ENCODE measurements at regions not wholly inside any gene's neighbourhood (a gene's known extent, or its start where the extent isn't known, plus 50 kb on each side); places are given as distances from the start of the nearest gene placed in this dataset.

- intact Hi-C loops (cut with DNase I; ENCODE audit: low total_unique reads) = no loop called here
- TF ChIP-seq POLR2A (IDR thresholded peaks at IDR 0.05) = no peak
- TF ChIP-seq CTCF (IDR thresholded peaks at IDR 0.05 in 8 of 11, conservative IDR thresholded peaks at IDR 0.05 in 3 of 11) = no peak
- no peak for TF ChIP-seq POLR2AphosphoS5 (IDR thresholded peaks at IDR 0.05)
- Histone ChIP-seq H3K9me3 (peaks cover 0 to 10% (median 4%) of the 10 kb centered on the region in 8 donors), H3K36me3 (no peaks in the 10 kb centered on the region), H3K27me3 (replicated peaks in 1 of 7) (no peaks in the 10 kb centered on the region), H3K27ac (no peak overlapping the region), H3K4me3 (no peak overlapping the region), H3K4me1 (no peaks in the 10 kb centered on the region)
- 69 to 89% (median 86%) methylated on average over 3 of the region's 3 CpGs for WGBS, 5 donors
- no peak for DNase-seq
Observed at GRCh38 chr9:119844431-119844830, 475.2 kb upstream of the BRINP1 start.

- H3K9me3 ChIP-seq = no peaks in the 10 kb centered on the region
Observed at GRCh38 chr9:119841016-119841415, 471.8 kb upstream of the BRINP1 start.

GRCh38 chr9:119839888-119840287 is 470.7 kb upstream of the BRINP1 start:
- H3K9me3 ChIP-seq = peaks cover 0 to 4% (median 0%) of the 10 kb centered on the region in 8 donors
- intact Hi-C loops (cut with DNase I; ENCODE audit: low total_unique reads) = no loop called here
- TF ChIP-seq POLR2A (IDR thresholded peaks at IDR 0.05) (no peak), CTCF (IDR thresholded peaks at IDR 0.05 in 8 of 11, conservative IDR thresholded peaks at IDR 0.05 in 3 of 11) (no peak), POLR2AphosphoS5 (IDR thresholded peaks at IDR 0.05) (no peak)
- no peaks in the 10 kb centered on the region for H3K27me3 ChIP-seq (replicated peaks in 1 of 7)
- H3K4me3 ChIP-seq = no peak overlapping the region
- DNase-seq = no peak
- no peaks in the 10 kb centered on the region for H3K36me3 ChIP-seq
- H3K27ac ChIP-seq = no peak overlapping the region
- WGBS, 5 donors = 66 to 78% (median 75%) methylated on average over 9 of the region's 9 CpGs
- H3K4me1 ChIP-seq = no peaks in the 10 kb centered on the region

More at GRCh38 chr9:119841016-119841415, 471.8 kb upstream of the BRINP1 start:
- Histone ChIP-seq H3K4me1 (no peaks in the 10 kb centered on the region), H3K4me3 (no peak overlapping the region), H3K27ac (no peak overlapping the region), H3K36me3 (no peaks in the 10 kb centered on the region), H3K27me3 (replicated peaks in 1 of 7) (no peaks in the 10 kb centered on the region)
- 45 to 75% (median 70%) methylated on average over 2 of the region's 2 CpGs for WGBS, 5 donors
- intact Hi-C loops (cut with DNase I; ENCODE audit: low total_unique reads) = no loop called here
- TF ChIP-seq POLR2AphosphoS5 (IDR thresholded peaks at IDR 0.05) (no peak), CTCF (IDR thresholded peaks at IDR 0.05 in 8 of 11, conservative IDR thresholded peaks at IDR 0.05 in 3 of 11) (no peak), POLR2A (IDR thresholded peaks at IDR 0.05) (no peak)
- no peak for DNase-seq

- H3K4me3 ChIP-seq = no peak overlapping the region
- no peaks in the 10 kb centered on the region for H3K27me3 ChIP-seq (replicated peaks in 1 of 7)
- intact Hi-C loops (cut with DNase I; ENCODE audit: low total_unique reads) = no loop called here
- H3K9me3 ChIP-seq = peaks cover 0 to 4% (median 0%) of the 10 kb centered on the region in 8 donors
- WGBS, 5 donors = 79 to 90% (median 86%) methylated on average over 5 of the region's 5 CpGs
- TF ChIP-seq POLR2AphosphoS5 (IDR thresholded peaks at IDR 0.05) (no peak), CTCF (IDR thresholded peaks at IDR 0.05 in 8 of 11, conservative IDR thresholded peaks at IDR 0.05 in 3 of 11) (no peak), POLR2A (IDR thresholded peaks at IDR 0.05) (no peak)
- no peaks in the 10 kb centered on the region for H3K36me3 ChIP-seq
- no peak for DNase-seq
- H3K4me1 ChIP-seq = no peaks in the 10 kb centered on the region
- H3K27ac ChIP-seq = no peak overlapping the region
Observed at GRCh38 chr9:119838210-119838609, 469.0 kb upstream of the BRINP1 start.

Data from spleen (tissue), 11 donors.